Breast epithelium (tissue), 3 donors: ENCODE measurements at regions not wholly inside any gene's neighbourhood (a gene's known extent, or its start where the extent isn't known, plus 50 kb on each side); places are given as distances from the start of the nearest gene placed in this dataset.

Experiments used
- POLR2A ChIP-seq: fragments of 450-650 bp; IDR thresholded peaks from one replicate; pipeline ENCODE4 v1.6.1; 2016; ENCODE audit warnings: antibody characterized with exemption, mild to moderate bottlenecking, moderate library complexity
- TF ChIP-seq, protein P1 (sequence below), 3 donors: fragments of 450-650 bp; IDR thresholded peaks; one replicate each; pipeline ENCODE4 v1.5.1; 2016 to 2017; ENCODE audit warnings: antibody characterized with exemption in 3 of 3, mild to moderate bottlenecking in 3 of 3, moderate library complexity in 3 of 3

DNA sequence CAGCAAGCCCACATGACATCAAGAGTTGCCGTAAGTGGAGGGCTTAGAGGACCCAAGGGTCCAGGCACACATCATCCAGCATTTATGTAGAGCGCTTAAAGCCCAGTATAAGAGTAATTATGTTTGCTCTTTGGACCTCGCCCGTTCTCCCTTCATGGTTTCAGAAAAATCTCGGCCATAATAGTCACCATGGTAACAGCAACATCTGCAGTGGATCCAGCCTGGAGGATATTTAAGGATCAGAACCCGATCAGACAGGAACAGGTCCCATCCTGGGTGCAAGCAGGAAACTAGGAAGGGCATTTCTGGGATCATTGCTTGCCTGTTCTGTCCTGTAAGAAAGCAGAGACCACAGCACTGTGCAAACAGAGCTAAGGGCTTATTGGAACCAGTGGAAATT is 89.9 kb upstream of the KAZN start:
- TF ChIP-seq, protein P1, sequence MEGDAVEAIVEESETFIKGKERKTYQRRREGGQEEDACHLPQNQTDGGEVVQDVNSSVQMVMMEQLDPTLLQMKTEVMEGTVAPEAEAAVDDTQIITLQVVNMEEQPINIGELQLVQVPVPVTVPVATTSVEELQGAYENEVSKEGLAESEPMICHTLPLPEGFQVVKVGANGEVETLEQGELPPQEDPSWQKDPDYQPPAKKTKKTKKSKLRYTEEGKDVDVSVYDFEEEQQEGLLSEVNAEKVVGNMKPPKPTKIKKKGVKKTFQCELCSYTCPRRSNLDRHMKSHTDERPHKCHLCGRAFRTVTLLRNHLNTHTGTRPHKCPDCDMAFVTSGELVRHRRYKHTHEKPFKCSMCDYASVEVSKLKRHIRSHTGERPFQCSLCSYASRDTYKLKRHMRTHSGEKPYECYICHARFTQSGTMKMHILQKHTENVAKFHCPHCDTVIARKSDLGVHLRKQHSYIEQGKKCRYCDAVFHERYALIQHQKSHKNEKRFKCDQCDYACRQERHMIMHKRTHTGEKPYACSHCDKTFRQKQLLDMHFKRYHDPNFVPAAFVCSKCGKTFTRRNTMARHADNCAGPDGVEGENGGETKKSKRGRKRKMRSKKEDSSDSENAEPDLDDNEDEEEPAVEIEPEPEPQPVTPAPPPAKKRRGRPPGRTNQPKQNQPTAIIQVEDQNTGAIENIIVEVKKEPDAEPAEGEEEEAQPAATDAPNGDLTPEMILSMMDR (IDR thresholded peaks at IDR 0.05) = no peak
- no peak for TF ChIP-seq POLR2A
